ENCODE measurements at regions not wholly inside any gene's neighbourhood (a gene's known extent, or its start where the extent isn't known, plus 50 kb on each side); places are given as distances from the start of the nearest gene placed in this dataset.

DNA sequence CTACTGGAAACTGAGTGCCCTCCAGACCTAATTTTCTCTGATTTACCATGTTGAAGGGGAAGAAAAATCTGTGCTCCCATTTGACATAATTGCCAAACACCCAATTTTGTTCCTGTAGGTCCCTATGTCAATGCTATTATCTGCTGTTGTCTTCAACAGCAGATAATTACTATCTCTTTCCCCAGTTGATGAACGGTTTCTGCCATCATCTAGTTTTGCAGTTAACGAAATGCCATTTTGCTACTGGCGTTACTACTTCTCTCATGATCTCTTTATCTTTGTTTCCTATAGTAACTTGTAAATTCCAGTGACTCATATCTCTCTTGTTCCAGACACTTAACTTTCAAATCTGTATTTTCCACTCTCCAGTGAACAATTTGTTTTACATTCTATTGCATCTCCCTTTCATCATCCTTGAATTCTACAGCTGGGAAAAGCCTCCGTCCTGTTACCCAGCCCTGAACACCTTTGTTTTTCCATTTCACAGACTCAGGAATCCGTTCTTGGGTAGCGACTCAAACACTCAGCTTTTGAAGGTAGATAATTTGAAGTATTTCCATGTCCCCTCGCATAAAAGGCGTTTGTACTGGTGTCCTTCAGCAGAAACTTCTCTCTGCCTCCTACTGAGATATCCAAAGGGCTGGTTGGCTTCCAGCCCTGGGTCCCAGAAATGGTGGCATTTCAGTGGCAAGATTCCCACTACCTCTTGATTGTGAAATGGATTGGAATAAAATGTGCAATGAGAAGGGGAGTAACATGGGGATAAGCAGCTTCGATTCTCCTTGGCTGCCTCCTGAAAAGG is 111.7 kb downstream of the FOXB1 start:
- no peak for DNase-seq (ENCODE audit: low read depth)
- no peak overlapping the region for H3K4me3 ChIP-seq (ENCODE audit: low read length)
- TF ChIP-seq, protein P1, sequence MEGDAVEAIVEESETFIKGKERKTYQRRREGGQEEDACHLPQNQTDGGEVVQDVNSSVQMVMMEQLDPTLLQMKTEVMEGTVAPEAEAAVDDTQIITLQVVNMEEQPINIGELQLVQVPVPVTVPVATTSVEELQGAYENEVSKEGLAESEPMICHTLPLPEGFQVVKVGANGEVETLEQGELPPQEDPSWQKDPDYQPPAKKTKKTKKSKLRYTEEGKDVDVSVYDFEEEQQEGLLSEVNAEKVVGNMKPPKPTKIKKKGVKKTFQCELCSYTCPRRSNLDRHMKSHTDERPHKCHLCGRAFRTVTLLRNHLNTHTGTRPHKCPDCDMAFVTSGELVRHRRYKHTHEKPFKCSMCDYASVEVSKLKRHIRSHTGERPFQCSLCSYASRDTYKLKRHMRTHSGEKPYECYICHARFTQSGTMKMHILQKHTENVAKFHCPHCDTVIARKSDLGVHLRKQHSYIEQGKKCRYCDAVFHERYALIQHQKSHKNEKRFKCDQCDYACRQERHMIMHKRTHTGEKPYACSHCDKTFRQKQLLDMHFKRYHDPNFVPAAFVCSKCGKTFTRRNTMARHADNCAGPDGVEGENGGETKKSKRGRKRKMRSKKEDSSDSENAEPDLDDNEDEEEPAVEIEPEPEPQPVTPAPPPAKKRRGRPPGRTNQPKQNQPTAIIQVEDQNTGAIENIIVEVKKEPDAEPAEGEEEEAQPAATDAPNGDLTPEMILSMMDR (conservative IDR thresholded peaks at IDR 0.05; ENCODE audit: low read depth, low read length), result no peak

DNA sequence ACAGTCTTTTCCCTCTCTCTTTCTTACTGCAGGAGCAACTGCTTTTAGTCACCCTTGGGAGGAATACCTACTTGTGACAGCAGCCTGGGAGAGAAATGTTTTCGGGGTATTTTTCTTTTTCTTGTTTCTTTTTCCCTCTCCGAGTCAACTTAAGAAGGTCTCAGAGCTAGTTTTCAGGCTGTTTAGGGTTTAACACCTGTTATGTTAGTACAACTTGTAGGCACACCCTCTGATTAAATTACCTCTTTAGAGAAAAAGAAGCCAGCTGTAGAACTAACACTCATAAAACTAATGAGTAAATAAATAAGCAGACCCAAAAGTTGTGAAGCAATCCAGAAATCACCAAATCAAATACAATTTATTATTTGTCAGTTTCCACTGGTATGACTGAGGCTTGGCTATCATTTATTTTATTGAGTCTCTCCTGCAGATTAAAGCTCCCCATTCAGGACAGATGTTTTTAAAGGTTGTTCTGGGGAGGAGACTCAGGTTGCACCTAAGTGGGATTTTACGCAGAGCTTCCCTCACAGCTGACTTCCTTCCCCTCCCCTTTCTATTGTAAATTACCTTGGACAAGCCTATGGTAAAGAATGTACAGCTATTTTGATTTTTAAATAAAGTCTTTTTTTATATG is 112.5 kb downstream of the FOXB1 start:
- TF ChIP-seq, protein P1 (conservative IDR thresholded peaks at IDR 0.05; ENCODE audit: low read depth, low read length), result no peak
- H3K4me3 ChIP-seq (ENCODE audit: low read length), result no peak overlapping the region
- DNase-seq (ENCODE audit: low read depth), result no peak

DNA sequence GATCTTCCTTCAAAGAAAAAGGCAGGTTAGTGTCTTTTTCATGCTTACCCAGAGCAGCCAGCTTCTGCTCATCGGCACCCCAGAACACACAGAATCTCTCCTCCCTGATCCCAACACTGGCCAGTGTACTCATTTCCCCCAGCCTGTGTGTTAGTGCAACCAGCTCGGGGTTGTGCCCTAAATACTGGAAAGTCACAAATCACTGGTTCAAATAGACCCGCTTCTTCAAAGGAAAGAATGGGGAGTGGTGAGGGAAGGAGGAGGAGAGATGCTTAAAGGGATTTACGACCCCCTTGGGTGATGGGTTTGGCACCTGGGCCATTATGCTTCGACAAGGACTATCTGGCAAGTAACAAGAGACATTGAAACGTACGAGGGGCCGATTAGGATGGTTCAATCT is 114.0 kb downstream of the FOXB1 start:
- DNase-seq (ENCODE audit: low read depth), result no peak
- H3K4me3 ChIP-seq (ENCODE audit: low read length), result no peak overlapping the region
- TF ChIP-seq, protein P1 (conservative IDR thresholded peaks at IDR 0.05; ENCODE audit: low read depth, low read length), result no peak

DNA sequence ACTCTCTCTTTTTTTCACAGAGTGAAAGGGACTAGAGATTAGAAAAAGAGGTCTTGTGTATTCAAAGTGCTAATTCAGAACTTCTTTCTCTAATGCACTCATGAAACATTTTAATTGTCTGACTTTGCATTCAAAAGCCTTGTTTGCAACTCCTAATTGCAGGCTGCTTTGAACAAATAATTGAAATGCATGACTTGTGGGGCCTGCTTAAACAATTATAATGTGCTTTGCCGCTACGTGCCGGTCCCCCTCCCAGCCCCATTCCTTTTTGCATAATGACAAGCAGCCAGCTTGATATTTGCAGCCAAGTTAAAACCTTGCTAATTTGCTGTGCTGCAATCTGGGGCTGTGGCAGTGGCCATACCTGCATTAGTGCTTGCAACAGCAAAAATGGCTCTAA is 114.5 kb downstream of the FOXB1 start:
- no peak for DNase-seq (ENCODE audit: low read depth)
- H3K4me3 ChIP-seq (ENCODE audit: low read length), result no peak overlapping the region

DNA sequence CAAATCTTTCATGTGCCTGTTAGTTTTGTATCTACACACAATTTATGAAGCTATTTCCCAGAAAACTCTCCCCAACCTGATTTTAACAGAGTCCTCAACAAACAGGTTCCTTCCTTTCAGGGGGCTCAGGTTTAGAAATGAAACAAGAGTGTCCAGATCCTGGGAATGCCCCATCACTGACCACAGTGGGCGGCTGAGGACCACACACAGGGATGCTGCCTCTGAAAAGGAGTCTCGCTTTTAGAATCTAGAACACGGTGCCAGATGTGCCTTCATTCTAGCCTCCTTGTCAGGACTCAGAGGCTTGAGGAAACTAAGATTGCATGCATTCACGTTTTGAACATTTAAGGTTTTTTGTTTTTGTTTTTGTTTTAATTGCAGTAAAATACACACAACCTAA is 115.0 kb downstream of the FOXB1 start:
- DNase-seq (ENCODE audit: low read depth), result no peak
- no peak overlapping the region for H3K4me3 ChIP-seq (ENCODE audit: low read length)

More for the DNA sequence above, 114.5 kb downstream of the FOXB1 start:
- TF ChIP-seq, protein P1 (conservative IDR thresholded peaks at IDR 0.05; ENCODE audit: low read depth, low read length), result no peak

DNA sequence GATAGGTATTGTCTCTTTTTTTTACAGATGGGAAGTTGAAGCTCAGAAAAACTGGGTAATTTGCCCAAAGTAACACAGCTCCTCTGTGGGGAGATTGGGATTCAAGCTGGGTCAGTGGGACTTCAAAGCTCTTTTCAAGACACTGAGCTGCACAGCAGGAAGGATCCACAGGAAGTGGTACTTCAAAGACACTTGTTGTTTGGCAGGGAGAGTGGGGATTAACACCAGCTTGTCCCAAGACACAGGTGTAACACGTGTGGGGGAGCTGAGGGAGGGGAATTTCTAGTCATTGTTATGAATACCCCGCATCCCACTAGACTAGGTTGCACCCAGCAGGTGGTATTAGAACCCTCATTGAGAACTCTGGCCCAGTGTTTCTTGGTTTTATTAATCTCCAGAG is 116.0 kb downstream of the FOXB1 start:
- TF ChIP-seq, protein P1 (conservative IDR thresholded peaks at IDR 0.05; ENCODE audit: low read depth, low read length), result no peak
- no peak overlapping the region for H3K4me3 ChIP-seq (ENCODE audit: low read length)
- no peak for DNase-seq (ENCODE audit: low read depth)

More for the DNA sequence above, 115.0 kb downstream of the FOXB1 start:
- TF ChIP-seq, protein P1 (conservative IDR thresholded peaks at IDR 0.05; ENCODE audit: low read depth, low read length), result no peak

DNA sequence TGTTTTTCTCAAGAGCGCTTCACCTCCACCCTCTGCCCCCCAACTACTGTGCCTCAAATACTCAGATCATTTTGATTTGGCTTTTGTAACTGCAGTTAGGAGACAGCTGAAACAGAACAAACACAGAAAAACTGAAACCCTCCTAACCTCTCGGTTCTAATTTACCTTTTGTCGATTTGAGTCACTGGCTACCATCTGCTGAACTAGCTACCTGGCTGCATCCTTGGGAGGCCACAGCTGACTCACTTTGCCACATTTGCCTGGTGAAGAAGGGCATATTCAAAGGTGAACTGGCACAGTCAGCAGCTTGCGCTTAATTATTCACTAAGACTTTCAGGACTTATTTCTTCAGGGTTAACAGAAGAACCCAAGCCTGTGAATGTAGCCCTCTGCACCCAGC is 117.7 kb downstream of the FOXB1 start:
- H3K4me3 ChIP-seq (ENCODE audit: low read length), result no peak overlapping the region
- DNase-seq (ENCODE audit: low read depth), result no peak
- TF ChIP-seq, protein P1 (conservative IDR thresholded peaks at IDR 0.05; ENCODE audit: low read depth, low read length), result no peak

Measured in retinal pigment epithelial cell (primary cell).